H1 (cell line): ENCODE measurements at regions not wholly inside any gene's neighbourhood (a gene's known extent, or its start where the extent isn't known, plus 50 kb on each side); places are given as distances from the start of the nearest gene placed in this dataset.

Experiments
- CTCF ChIA-PET: fragments of 300-600 bp; sonication (Branson Sonifier 250); formaldehyde crosslinking; loops from one replicate; lab custom pipeline; 2021; ENCODE audit not compliant: partially characterized antibody; lab: Charles Lee
- POLR2A ChIA-PET: fragments of 300-600 bp; sonication (Branson Sonifier 250); formaldehyde crosslinking; loops from one replicate; lab custom pipeline; 2021; ENCODE audit warnings: inconsistent platforms; ENCODE audit not compliant: partially characterized antibody; lab: Charles Lee
- DNase-seq, 2 experiments: peaks; one replicate each; pipeline versions ENCODE4 v3.0.0 to v3.0.0-alpha.2; 2010 to 2022; ENCODE audit warnings: low spot score in 2 of 2, low read depth in 1 of 2, mixed read lengths in 1 of 2
- FAIRE-seq: peaks from 2 replicates; lab custom pipeline; 2011; peaks lifted over from hg19 to GRCh38; lab: Jason Lieb, UNC
- H2AFZ ChIP-seq: 2 replicates; pipeline ENCODE4 v1.8.1; 2012; ENCODE audit warnings: low read length, inconsistent platforms
- H2AK5ac ChIP-seq: 2 replicates; pipeline ENCODE4 v1.6.1; 2013; ENCODE audit warnings: low read depth, low read length
- H2BK120ac ChIP-seq: replicated peaks from 2 replicates; pipeline ENCODE3; 2013; ENCODE audit warnings: low read depth, low read length, inconsistent platforms
- H2BK12ac ChIP-seq: 2 replicates; pipeline ENCODE4 v1.6.1; 2013; ENCODE audit warnings: low read depth, low read length
- H2BK15ac ChIP-seq: 2 replicates; pipeline ENCODE4 v1.6.1; 2013; ENCODE audit warnings: low read length
- H2BK20ac ChIP-seq: 2 replicates; pipeline ENCODE4 v1.6.1; 2013; ENCODE audit warnings: low read length
- H2BK5ac ChIP-seq: 2 replicates; pipeline ENCODE4 v1.6.1; 2013; ENCODE audit warnings: low read depth, low read length
- H3K14ac ChIP-seq: 2 replicates; pipeline ENCODE4 v1.6.1; 2013; ENCODE audit warnings: inconsistent platforms; ENCODE audit not compliant: insufficient read length
- H3K18ac ChIP-seq: 2 replicates; pipeline ENCODE4 v1.6.1; 2013; ENCODE audit warnings: low read length; ENCODE audit errors: extremely low read depth
- H3K23ac ChIP-seq: 2 replicates; pipeline ENCODE4 v1.6.1; 2013; ENCODE audit warnings: inconsistent platforms; ENCODE audit not compliant: insufficient read length
- H3K23me2 ChIP-seq: 2 replicates; pipeline ENCODE4 v1.6.1; 2013; ENCODE audit warnings: low read depth, low read length
- H3K27ac ChIP-seq: 2 replicates; pipeline ENCODE4 v1.6.1; 2011; ENCODE audit warnings: low read depth, low read length, inconsistent platforms
- H3K27me3 ChIP-seq, 4 experiments: replicated peaks in 1 of 4; 1 replicate in 1 of 4; 2 replicates in 3 of 4; pipeline versions ENCODE4 v1.6.1 to v1.8.1; 2011 to 2013; ENCODE audit warnings: low read length in 3 of 4, mild to moderate bottlenecking in 3 of 4, inconsistent platforms in 2 of 4, mixed read lengths in 2 of 4, moderate library complexity in 1 of 4; ENCODE audit not compliant: control insufficient read depth in 3 of 4, insufficient read depth in 3 of 4; ENCODE audit errors: extremely low read depth in 1 of 4
- H3K36me3 ChIP-seq, 4 experiments: 2 replicates each; pipeline versions ENCODE4 v1.6.1 to v1.8.1; 2011 to 2013; ENCODE audit warnings: mild to moderate bottlenecking in 4 of 4, low read length in 3 of 4, moderate library complexity in 2 of 4, control low read depth in 1 of 4, inconsistent platforms in 1 of 4; ENCODE audit not compliant: insufficient read depth in 4 of 4, control insufficient read depth in 2 of 4
- H3K4ac ChIP-seq: replicated peaks from 2 replicates; pipeline ENCODE3; 2013; ENCODE audit warnings: low read length, low read depth, mixed read lengths, inconsistent platforms; ENCODE audit not compliant: insufficient read length
- H3K4me1 ChIP-seq, 4 experiments: replicated peaks in 1 of 4; 1 replicate in 1 of 4; 2 replicates in 3 of 4; pipeline versions ENCODE4 v1.6.1 to v1.8.1; 2011 to 2013; ENCODE audit warnings: low read length in 3 of 4, inconsistent platforms in 2 of 4, mixed read lengths in 1 of 4; ENCODE audit not compliant: insufficient read depth in 4 of 4, control insufficient read depth in 3 of 4
- H3K4me2 ChIP-seq, 2 experiments: 2 replicates each; pipeline versions ENCODE4 v1.6.1 to v1.8.1; 2011 to 2013; ENCODE audit warnings: low read depth in 2 of 2, low read length in 2 of 2, control low read depth in 1 of 2, inconsistent platforms in 1 of 2, mild to moderate bottlenecking in 1 of 2; ENCODE audit not compliant: insufficient read depth in 1 of 2
- H3K4me3 ChIP-seq, 4 experiments: fragments of 200-600, 300-600 bp in 1 of 4; sonication (generic), shearing (Covaris generic), sonication (Bioruptor Twin) in 1 of 4; 2 replicates each; pipeline versions ENCODE4 v1.5.1 to v1.8.1; 2011 to 2016; ENCODE audit warnings: low read length in 4 of 4, low read depth in 3 of 4, control low read depth in 2 of 4, inconsistent platforms in 2 of 4, mild to moderate bottlenecking in 2 of 4, mixed read lengths in 1 of 4, moderate library complexity in 1 of 4; ENCODE audit not compliant: insufficient read depth in 2 of 4; ENCODE audit errors: extremely low read depth in 1 of 4
- H3K56ac ChIP-seq: replicated peaks from 2 replicates; pipeline ENCODE3; 2013; ENCODE audit warnings: low read depth, mild to moderate bottlenecking, mixed read lengths, low read length, inconsistent platforms; ENCODE audit not compliant: insufficient read length
- H3K79me1 ChIP-seq: 2 replicates; pipeline ENCODE4 v1.6.1; 2013; ENCODE audit warnings: low read depth, low read length, control low read depth
- H3K79me2 ChIP-seq, 2 experiments: 2 replicates each; pipeline versions ENCODE4 v1.6.1 to v1.8.1; 2012 to 2013; ENCODE audit warnings: low read length in 2 of 2, mild to moderate bottlenecking in 2 of 2, inconsistent platforms in 1 of 2; ENCODE audit not compliant: insufficient read depth in 2 of 2, control insufficient read depth in 1 of 2
- H3K9ac ChIP-seq, 4 experiments: replicated peaks in 1 of 4; 1 replicate in 1 of 4; 2 replicates in 3 of 4; pipeline versions ENCODE4 v1.6.1 to v1.8.1; 2011 to 2013; ENCODE audit warnings: low read depth in 3 of 4, low read length in 3 of 4, control low read depth in 2 of 4, mild to moderate bottlenecking in 2 of 4, moderate library complexity in 2 of 4, inconsistent platforms in 1 of 4; ENCODE audit errors: extremely low read depth in 1 of 4
- H3K9me3 ChIP-seq, 2 experiments: 2 replicates each; pipeline versions ENCODE4 v1.6.1 to v1.8.1; 2012 to 2013; ENCODE audit warnings: mild to moderate bottlenecking in 2 of 2, moderate library complexity in 2 of 2, control low read depth in 1 of 2, inconsistent platforms in 1 of 2, low read depth in 1 of 2, low read length in 1 of 2, mixed read lengths in 1 of 2; ENCODE audit not compliant: insufficient read depth in 2 of 2
- H4K20me1 ChIP-seq, 2 experiments: replicated peaks in 1 of 2; 2 replicates each; pipeline versions ENCODE3 to v1.8.1; 2011 to 2013; ENCODE audit warnings: inconsistent platforms in 2 of 2, low read length in 2 of 2, mild to moderate bottlenecking in 1 of 2; ENCODE audit not compliant: insufficient read depth in 2 of 2, control insufficient read depth in 1 of 2
- H4K5ac ChIP-seq: 2 replicates; pipeline ENCODE4 v1.6.1; 2013; ENCODE audit warnings: low read length, low read depth, mixed read lengths, inconsistent platforms; ENCODE audit not compliant: insufficient read length
- H4K8ac ChIP-seq: 2 replicates; pipeline ENCODE4 v1.8.0; 2013; ENCODE audit warnings: mild to moderate bottlenecking, moderate library complexity, low read length, inconsistent platforms; ENCODE audit not compliant: insufficient read depth; ENCODE audit errors: extremely low read depth
- H4K91ac ChIP-seq: replicated peaks from 2 replicates; pipeline ENCODE3; 2013; ENCODE audit warnings: low read length, mixed read lengths, inconsistent platforms; ENCODE audit not compliant: insufficient read length
- BACH1 ChIP-seq: IDR thresholded peaks from 2 replicates; pipeline ENCODE4 v1.6.1; 2012; ENCODE audit warnings: low read length, improper control_type of control experiment
- CBX8 ChIP-seq: fragments of 300-800, 300-1000 bp; sonication (generic); IDR thresholded peaks from 2 replicates; pipeline ENCODE4 v1.7.1; 2016; ENCODE audit warnings: low read depth, low read length, borderline replicate concordance
- FOSL1 ChIP-seq: IDR thresholded peaks from 2 replicates; pipeline ENCODE4 v1.6.1; 2011; ENCODE audit warnings: mild to moderate bottlenecking, low read depth, low read length, moderate library complexity; ENCODE audit not compliant: insufficient read depth
- POLR2A ChIP-seq, 2 experiments: IDR thresholded peaks; 1 replicate in 1 of 2; 2 replicates in 1 of 2; pipeline ENCODE4 v1.6.1; 2011; ENCODE audit warnings: low read depth in 2 of 2, low read length in 2 of 2, mild to moderate bottlenecking in 2 of 2; ENCODE audit errors: control extremely low read depth in 1 of 2
- POLR2AphosphoS5 ChIP-seq: IDR thresholded peaks from 2 replicates; pipeline ENCODE4 v1.6.1; 2011; ENCODE audit warnings: low read depth, low read length
- RBBP5 ChIP-seq: IDR thresholded peaks from 2 replicates; pipeline ENCODE4 v1.7.1; 2012; ENCODE audit warnings: low read depth, mild to moderate bottlenecking, inconsistent platforms, low read length, moderate library complexity, borderline replicate concordance
- WGBS, 2 experiments: shearing (Covaris generic) in 1 of 2; methylation state at CpG; one replicate each; pipeline versions ENCODE4 v1.1.6 to v1.1.7; 2013 to 2015; ENCODE audit warnings: low lambda C conversion rate in 2 of 2, mixed read lengths in 2 of 2, inconsistent platforms in 1 of 2, low coverage in 1 of 2, missing lambda C conversion rate in 1 of 2; ENCODE audit not compliant: insufficient replicate concordance in 2 of 2, insufficient coverage in 1 of 2, insufficient read length in 1 of 2; ENCODE audit errors: extremely low coverage in 1 of 2, missing lambda C conversion rate in 1 of 2; 5-methylcytosine and 5-hydroxymethylcytosine counted together
- TF ChIP-seq, protein P1 (sequence below): IDR thresholded peaks from 2 replicates; pipeline ENCODE4 v1.6.1; 2012; ENCODE audit warnings: inconsistent platforms

DNA sequence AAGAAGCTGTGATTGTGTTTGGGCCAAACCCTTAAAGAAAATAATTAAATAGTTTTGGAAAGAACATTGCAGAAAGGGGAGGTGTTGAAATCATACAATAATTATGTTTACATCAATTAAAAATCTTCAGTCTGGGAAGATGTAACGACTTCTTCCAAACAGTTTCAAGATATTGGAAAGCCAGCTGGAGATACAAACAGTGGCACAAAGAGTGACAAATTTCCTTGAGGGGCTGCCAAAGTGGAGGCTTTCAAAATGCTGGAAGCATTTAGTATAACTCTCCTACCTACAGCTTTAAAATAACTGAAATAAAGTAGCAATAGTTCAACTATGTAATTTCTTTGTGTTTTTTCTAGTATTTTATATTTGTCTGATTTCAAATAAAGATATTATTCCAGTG is 405.0 kb downstream of the DNAJB9 start:
- Histone ChIP-seq H3K23me2 (no peaks in the 10 kb centered on the region), H4K5ac (no peak overlapping the region), H3K18ac (no peak overlapping the region), H3K27ac (no peak overlapping the region), H3K4me3 (no peak overlapping the region), H3K9me3 (no peaks in the 10 kb centered on the region), H3K4me2 (no peak overlapping the region), H3K4me1 (no peaks in the 10 kb centered on the region), H3K4ac (no peak overlapping the region), H2AFZ (no peak overlapping the region), H2BK12ac (no peak overlapping the region), H4K8ac (no peak overlapping the region), H2AK5ac (no peak overlapping the region), H3K14ac (no peak overlapping the region), H2BK5ac (no peak overlapping the region), H3K79me1 (no peaks in the 10 kb centered on the region), H3K23ac (no peak overlapping the region), H2BK20ac (no peak overlapping the region), H4K91ac (no peak overlapping the region), H2BK120ac (no peak overlapping the region), H3K56ac (no peak overlapping the region), H3K36me3 (no peaks in the 10 kb centered on the region), H4K20me1 (no peaks in the 10 kb centered on the region), H3K79me2 (no peaks in the 10 kb centered on the region), H3K27me3 (no peaks in the 10 kb centered on the region), H3K9ac (no peak overlapping the region), H2BK15ac (no peak overlapping the region)
- ChIA-PET POLR2A (no interaction called here), CTCF (interaction anchor here (0.8 to 2.4 kb wide), 9 partner anchors 8 to 1389 kb away, joined by 3 to 12 read pairs (median 3); no protein-coding TSS in a partner anchor)
- no peak for TF ChIP-seq POLR2AphosphoS5
- TF ChIP-seq, protein P1, sequence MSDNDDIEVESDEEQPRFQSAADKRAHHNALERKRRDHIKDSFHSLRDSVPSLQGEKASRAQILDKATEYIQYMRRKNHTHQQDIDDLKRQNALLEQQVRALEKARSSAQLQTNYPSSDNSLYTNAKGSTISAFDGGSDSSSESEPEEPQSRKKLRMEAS = no peak
- TF ChIP-seq POLR2A (IDR thresholded peaks at IDR 0.05; ENCODE audit: control extremely low read depth in 1 of 2, low read depth in 2 of 2, low read length in 2 of 2) = no peak
- no peak for TF ChIP-seq CBX8
- no peak for TF ChIP-seq FOSL1
- TF ChIP-seq BACH1 = no peak
- TF ChIP-seq RBBP5 = no peak
- 88% methylated on average over 1 of the region's 1 CpG; no CpG with 5 or more reads in 1 of the 2 experiments for WGBS, 2 experiments
- DNase-seq = no peak
- FAIRE-seq = no peak
